ENCODE measurements at regions not wholly inside any gene's neighbourhood (a gene's known extent, or its start where the extent isn't known, plus 50 kb on each side); places are given as distances from the start of the nearest gene placed in this dataset.

GRCh38 chr10:47167591-47167990 lies 132.4 kb upstream of the GDF10 start:
- TF ChIP-seq, protein P1, sequence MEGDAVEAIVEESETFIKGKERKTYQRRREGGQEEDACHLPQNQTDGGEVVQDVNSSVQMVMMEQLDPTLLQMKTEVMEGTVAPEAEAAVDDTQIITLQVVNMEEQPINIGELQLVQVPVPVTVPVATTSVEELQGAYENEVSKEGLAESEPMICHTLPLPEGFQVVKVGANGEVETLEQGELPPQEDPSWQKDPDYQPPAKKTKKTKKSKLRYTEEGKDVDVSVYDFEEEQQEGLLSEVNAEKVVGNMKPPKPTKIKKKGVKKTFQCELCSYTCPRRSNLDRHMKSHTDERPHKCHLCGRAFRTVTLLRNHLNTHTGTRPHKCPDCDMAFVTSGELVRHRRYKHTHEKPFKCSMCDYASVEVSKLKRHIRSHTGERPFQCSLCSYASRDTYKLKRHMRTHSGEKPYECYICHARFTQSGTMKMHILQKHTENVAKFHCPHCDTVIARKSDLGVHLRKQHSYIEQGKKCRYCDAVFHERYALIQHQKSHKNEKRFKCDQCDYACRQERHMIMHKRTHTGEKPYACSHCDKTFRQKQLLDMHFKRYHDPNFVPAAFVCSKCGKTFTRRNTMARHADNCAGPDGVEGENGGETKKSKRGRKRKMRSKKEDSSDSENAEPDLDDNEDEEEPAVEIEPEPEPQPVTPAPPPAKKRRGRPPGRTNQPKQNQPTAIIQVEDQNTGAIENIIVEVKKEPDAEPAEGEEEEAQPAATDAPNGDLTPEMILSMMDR (IDR thresholded peaks at IDR 0.05): no peak
- no peaks in the 10 kb centered on the region for H3K36me3 ChIP-seq
- no peaks in the 10 kb centered on the region for H3K9me3 ChIP-seq
- H3K4me3 ChIP-seq: no peak overlapping the region
- DNase-seq: no peak
- peak overlapping the region; percentile 81 for H3K27ac ChIP-seq
- no peaks in the 10 kb centered on the region for H3K27me3 ChIP-seq (ENCODE audit: low read depth)
- peaks cover 32% of the 10 kb centered on the region for H3K4me1 ChIP-seq
- no peak for ATAC-seq
- intact Hi-C loops (cut with DNase I): no loop called here

GRCh38 chr10:47169581-47169980 lies 130.4 kb upstream of the GDF10 start:
- DNase-seq: no peak
- H3K27ac ChIP-seq: no peak overlapping the region

GRCh38 chr10:47173929-47174442 lies 126.0 kb upstream of the GDF10 start:
- no peak overlapping the region for H3K4me3 ChIP-seq
- no peaks in the 10 kb centered on the region for H3K4me1 ChIP-seq
- no peak for DNase-seq
- no peaks in the 10 kb centered on the region for H3K27me3 ChIP-seq (ENCODE audit: low read depth)
- no peaks in the 10 kb centered on the region for H3K9me3 ChIP-seq
- intact Hi-C loops (cut with DNase I): no loop called here
- no peak overlapping the region for H3K27ac ChIP-seq
- TF ChIP-seq, protein P1 (IDR thresholded peaks at IDR 0.05): no peak
- H3K36me3 ChIP-seq: no peaks in the 10 kb centered on the region
- ATAC-seq: no peak

More at GRCh38 chr10:47169581-47169980, 130.4 kb upstream of the GDF10 start:
- no peaks in the 10 kb centered on the region for H3K36me3 ChIP-seq
- intact Hi-C loops (cut with DNase I): no loop called here
- peaks cover 30% of the 10 kb centered on the region for H3K4me1 ChIP-seq
- H3K9me3 ChIP-seq: no peaks in the 10 kb centered on the region
- TF ChIP-seq, protein P1 (IDR thresholded peaks at IDR 0.05): no peak
- no peaks in the 10 kb centered on the region for H3K27me3 ChIP-seq (ENCODE audit: low read depth)
- ATAC-seq: no peak
- H3K4me3 ChIP-seq: no peak overlapping the region

DNA sequence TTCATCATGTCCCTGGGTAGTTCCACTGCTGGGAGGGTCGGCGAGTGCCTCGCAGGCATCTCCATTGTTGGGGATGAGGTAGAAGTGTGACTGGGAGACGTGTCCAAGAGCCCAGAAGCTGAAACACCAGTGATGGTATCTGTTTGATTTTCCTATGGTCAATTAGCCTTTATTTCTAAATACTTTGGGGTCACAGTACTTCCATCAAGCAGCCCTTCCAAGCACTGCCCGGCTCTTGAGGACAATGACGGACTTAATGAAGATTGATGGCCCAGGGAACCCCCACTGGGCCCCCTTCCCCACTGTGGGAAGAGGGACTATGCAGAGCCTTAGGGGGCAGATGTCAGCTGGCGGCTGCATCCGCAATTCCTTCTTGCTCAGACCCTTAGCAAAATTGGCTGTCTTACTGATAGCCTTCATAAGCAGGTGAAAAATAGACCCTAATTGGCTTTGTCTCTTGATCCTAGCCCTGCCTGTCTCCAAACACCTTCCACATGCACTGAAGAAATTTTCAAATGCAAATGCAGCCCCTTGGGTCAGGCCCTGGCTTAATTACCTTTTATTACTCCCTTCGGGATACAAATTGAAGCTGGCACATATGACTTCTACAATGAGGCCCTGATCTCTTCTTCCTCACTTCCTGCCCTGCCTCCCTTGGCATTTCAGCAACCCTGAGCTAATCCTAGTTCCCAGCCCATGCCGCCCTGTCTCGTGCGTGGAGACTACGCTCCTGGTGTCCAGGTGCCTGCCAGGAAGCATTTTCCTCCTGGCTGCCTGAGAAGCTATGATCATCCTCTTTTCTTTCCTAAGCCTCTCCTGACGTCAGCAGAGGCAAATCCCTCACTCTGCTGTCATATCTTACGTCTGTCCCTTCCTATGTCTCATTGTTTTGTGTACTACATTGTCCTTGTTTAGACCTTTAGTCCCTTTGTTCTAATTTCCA lies 124.5 kb upstream of the GDF10 start:
- no peaks in the 10 kb centered on the region for H3K27me3 ChIP-seq (ENCODE audit: low read depth)
- DNase-seq (no peak), ATAC-seq (no peak)
- H3K9me3 ChIP-seq: no peaks in the 10 kb centered on the region
- no peak overlapping the region for H3K4me3 ChIP-seq
- no peaks in the 10 kb centered on the region for H3K4me1 ChIP-seq
- intact Hi-C loops (cut with DNase I): no loop called here
- no peak overlapping the region for H3K27ac ChIP-seq
- H3K36me3 ChIP-seq: no peaks in the 10 kb centered on the region
- TF ChIP-seq, protein P1 (IDR thresholded peaks at IDR 0.05): no peak

GRCh38 chr10:47176206-47176902 lies 123.6 kb upstream of the GDF10 start:
- Histone ChIP-seq H3K4me1 (no peaks in the 10 kb centered on the region), H3K9me3 (no peaks in the 10 kb centered on the region), H3K4me3 (no peak overlapping the region), H3K27me3 (ENCODE audit: low read depth) (no peaks in the 10 kb centered on the region), H3K27ac (no peak overlapping the region), H3K36me3 (no peaks in the 10 kb centered on the region)
- TF ChIP-seq, protein P1 (IDR thresholded peaks at IDR 0.05): no peak
- intact Hi-C loops (cut with DNase I): no loop called here
- ATAC-seq: no peak
- no peak for DNase-seq
